ENCODE measurements at regions not wholly inside any gene's neighbourhood (a gene's known extent, or its start where the extent isn't known, plus 50 kb on each side); places are given as distances from the start of the nearest gene placed in this dataset.
A peak's percentile ranks its signal among the peaks of the same experiment; 100 is the strongest.
"Not testable (repeated sequence)": the region's sequence is repeated elsewhere in the genome, so short reads cannot be mapped to it uniquely, and the experiment has no call there.

DNA sequence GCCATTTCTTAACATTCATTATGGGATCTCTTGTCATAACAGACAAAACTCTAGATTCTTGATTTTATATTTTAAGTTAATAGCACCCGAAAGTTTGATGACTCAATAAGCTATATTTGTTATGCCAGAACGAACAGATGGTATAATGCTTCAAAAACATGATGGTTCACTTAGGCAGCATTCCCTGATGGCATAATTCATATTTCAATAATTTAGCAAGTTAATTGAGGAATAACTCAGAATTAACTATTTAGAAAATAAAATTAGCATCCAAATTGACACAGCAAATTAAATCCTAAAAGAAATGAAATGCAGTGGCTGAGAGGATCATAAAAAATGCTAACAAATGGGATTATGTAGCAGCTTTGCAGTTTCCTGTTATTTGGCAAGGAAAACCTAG, 260.8 kb upstream of the MBL2 start:
- intact Hi-C loops (cut with DNase I) = no loop called here
- Histone ChIP-seq H3K4me3 (no peak overlapping the region), H3K4me1 (no peaks in the 10 kb centered on the region), H3K27me3 (no peaks in the 10 kb centered on the region), H3K36me3 (no peaks in the 10 kb centered on the region), H3K27ac (no peak overlapping the region), H3K9me3 (no peaks in the 10 kb centered on the region)
- WGBS (ENCODE audit: insufficient coverage, low coverage, low lambda C conversion rate, missing lambda C conversion rate) = 57% methylated on average over 2 of the region's 2 CpGs
- no peak for DNase-seq
- TF ChIP-seq, protein P1, sequence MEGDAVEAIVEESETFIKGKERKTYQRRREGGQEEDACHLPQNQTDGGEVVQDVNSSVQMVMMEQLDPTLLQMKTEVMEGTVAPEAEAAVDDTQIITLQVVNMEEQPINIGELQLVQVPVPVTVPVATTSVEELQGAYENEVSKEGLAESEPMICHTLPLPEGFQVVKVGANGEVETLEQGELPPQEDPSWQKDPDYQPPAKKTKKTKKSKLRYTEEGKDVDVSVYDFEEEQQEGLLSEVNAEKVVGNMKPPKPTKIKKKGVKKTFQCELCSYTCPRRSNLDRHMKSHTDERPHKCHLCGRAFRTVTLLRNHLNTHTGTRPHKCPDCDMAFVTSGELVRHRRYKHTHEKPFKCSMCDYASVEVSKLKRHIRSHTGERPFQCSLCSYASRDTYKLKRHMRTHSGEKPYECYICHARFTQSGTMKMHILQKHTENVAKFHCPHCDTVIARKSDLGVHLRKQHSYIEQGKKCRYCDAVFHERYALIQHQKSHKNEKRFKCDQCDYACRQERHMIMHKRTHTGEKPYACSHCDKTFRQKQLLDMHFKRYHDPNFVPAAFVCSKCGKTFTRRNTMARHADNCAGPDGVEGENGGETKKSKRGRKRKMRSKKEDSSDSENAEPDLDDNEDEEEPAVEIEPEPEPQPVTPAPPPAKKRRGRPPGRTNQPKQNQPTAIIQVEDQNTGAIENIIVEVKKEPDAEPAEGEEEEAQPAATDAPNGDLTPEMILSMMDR (IDR thresholded peaks at IDR 0.05) = no peak
- ATAC-seq = no peak

DNA sequence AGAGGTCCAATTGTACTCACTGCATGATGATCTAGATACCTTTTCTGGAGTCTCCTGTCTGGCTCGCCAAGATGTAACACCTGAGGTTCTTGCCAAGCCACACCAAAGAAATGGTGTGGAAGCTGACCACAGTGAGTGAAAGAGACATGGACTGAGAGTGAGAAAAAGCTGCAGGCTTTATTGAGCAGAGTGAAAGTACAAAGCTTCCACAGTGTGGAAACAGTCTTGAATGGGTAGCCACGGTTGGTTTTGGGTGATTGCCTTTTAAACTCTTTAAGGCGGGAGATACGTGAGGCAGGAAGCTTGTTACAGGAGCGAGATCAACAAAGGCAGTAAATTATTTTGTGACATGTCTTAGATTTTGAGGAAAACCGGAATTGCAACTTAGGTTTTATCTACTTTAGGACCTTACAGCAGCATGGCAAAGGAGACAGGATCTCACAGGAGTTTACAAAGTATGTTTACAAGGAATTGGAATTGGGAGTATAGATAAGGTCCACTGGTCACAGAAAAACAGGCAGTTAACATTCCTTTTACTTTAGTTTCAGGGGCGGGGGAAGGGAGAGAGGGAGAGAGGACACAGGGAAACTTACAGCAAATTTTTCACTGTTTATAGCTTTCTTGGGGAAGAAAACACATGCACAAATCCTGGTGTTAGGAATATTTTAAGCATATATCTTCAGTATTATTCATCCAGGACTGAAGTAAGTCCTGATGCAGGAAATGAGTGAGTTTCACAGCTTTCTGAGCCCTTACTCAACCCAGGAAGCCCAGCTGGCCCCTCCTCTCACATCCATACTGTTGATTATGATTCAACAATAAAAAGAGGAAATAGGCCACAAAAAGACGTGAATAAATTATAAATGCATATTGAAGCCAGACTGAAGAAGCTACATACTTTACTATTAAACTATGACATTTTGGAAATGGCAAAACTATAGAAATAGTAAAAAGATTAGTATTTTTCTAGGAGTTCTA, 257.6 kb upstream of the MBL2 start:
- intact Hi-C loops (cut with DNase I); H3K4me3 ChIP-seq; H3K27me3 ChIP-seq; H3K27ac ChIP-seq; H3K36me3 ChIP-seq; H3K4me1 ChIP-seq; H3K9me3 ChIP-seq: not testable (repeated sequence)
- ATAC-seq (peak in 3 of 4 donors; percentile 28 to 44 (median 32)), DNase-seq (peak in 1 of 3 donors; percentile 25)
- WGBS (ENCODE audit: insufficient coverage, low coverage, low lambda C conversion rate, missing lambda C conversion rate) = 46% methylated on average over 8 of the region's 8 CpGs

DNA sequence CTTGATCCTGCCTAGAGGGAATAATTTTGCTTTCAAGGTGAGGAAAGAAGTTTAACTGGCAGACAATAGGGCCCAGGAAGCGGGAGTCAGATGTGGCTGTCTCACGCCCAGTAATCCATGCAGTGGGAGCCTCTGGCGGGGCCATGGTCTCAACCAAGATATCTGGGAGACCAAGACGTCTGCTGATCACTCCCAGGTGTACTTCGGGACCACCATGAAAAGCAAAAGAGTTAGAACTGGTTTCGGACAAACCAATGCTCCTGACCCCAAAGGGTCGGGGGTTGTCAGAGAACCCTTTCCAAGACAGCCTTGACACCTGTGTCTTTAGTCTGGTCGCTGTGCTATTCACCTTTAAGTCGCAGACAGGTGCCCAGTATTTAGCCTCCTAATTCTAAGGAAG, 256.9 kb upstream of the MBL2 start:
- no peak for TF ChIP-seq POLR2A (IDR thresholded peaks at IDR 0.05)
- TF ChIP-seq, protein P1 (IDR thresholded peaks at IDR 0.05) = no peak
- ATAC-seq (no peak), DNase-seq (no peak)
- H3K27ac ChIP-seq = no peak overlapping the region
- no peaks in the 10 kb centered on the region for H3K9me3 ChIP-seq
- H3K4me1 ChIP-seq = no peaks in the 10 kb centered on the region
- no peak overlapping the region for H3K4me3 ChIP-seq
- intact Hi-C loops (cut with DNase I) = no loop called here
- 82% methylated on average over 6 of the region's 9 CpGs for WGBS (ENCODE audit: insufficient coverage, low coverage, low lambda C conversion rate, missing lambda C conversion rate)
- no peaks in the 10 kb centered on the region for H3K27me3 ChIP-seq
- H3K36me3 ChIP-seq = no peaks in the 10 kb centered on the region

DNA sequence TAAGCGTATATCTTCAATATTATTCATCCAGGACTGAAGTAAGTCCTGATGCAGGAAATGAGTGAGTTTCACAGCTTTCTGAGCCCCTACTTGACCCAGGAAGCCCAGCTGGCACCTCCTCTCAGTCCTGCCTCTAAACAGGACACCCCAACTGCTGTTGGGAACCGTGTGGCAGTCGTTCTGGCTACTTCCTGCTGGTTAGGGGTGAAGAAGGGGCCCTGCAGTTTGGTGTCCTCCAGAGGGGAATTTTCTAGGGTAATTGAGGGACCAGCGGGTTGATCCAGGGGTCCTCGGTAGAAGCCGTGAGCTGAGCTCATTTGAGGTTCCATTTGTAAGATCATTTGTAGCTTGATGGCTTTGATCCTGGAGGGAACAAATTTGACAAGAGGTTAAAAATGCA, 253.2 kb upstream of the MBL2 start:
- H3K27ac ChIP-seq; H3K4me1 ChIP-seq; H3K9me3 ChIP-seq; DNase-seq; H3K27me3 ChIP-seq; ATAC-seq; H3K4me3 ChIP-seq; H3K36me3 ChIP-seq; intact Hi-C loops (cut with DNase I): not testable (repeated sequence)
- 40% methylated on average over 1 of the region's 6 CpGs for WGBS (ENCODE audit: insufficient coverage, low coverage, low lambda C conversion rate, missing lambda C conversion rate)

DNA sequence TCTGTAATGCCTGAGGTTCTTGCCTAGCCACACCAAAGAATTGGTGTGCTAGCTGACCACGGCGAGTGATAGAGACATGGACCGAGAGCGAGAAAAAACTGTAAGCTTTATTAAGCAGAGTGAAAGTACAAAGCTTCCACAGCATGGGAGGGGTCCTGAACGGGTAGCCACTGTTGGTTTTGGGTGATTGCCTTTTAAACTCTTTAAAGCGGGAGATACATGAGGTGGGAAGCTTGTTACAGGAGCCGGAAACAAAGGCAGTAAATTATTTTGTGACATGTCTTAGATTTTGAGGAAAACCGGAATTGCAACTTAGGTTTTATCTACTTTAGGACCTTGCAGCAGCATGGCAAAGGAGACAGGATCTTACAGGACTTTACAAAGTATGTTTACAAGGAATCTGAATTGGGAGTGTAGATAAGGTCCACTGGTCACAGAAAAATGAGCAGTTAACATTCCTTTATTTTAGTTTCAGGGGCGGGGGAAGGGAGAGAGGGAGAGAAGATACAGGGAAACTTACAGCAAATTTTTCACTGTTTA, 252.7 kb upstream of the MBL2 start:
- Histone ChIP-seq H3K4me3 (peak overlapping the region in 2 of 3 donors; percentile 27 to 52), H3K27ac (peak overlapping the region in 1 of 3 donors; percentile 14), H3K9me3 (no peaks in the 10 kb centered on the region), H3K27me3 (no peaks in the 10 kb centered on the region), H3K36me3 (no peaks in the 10 kb centered on the region), H3K4me1 (no peaks in the 10 kb centered on the region)
- ATAC-seq (peak; percentile 41 to 76 (median 70)), DNase-seq (no peak)
- TF ChIP-seq, protein P1 (IDR thresholded peaks at IDR 0.05) = no peak
- TF ChIP-seq POLR2A (IDR thresholded peaks at IDR 0.05) = no peak
- WGBS (ENCODE audit: insufficient coverage, low coverage, low lambda C conversion rate, missing lambda C conversion rate) = 12% methylated on average over 8 of the region's 9 CpGs
- intact Hi-C loops (cut with DNase I) = no loop called here
